Endodermal cell (in vitro differentiated cells): ENCODE measurements at regions not wholly inside any gene's neighbourhood (a gene's known extent, or its start where the extent isn't known, plus 50 kb on each side); places are given as distances from the start of the nearest gene placed in this dataset.

ENCODE experiments used
- DNase-seq: peaks from one replicate; pipeline ENCODE4 v3.0.0-alpha.2; 2017
- H3K27ac ChIP-seq: 2 replicates; pipeline ENCODE4 v1.5.1; 2013; ENCODE audit warnings: mild to moderate bottlenecking, low read depth, low read length, moderate library complexity
- H3K27me3 ChIP-seq: 2 replicates; pipeline ENCODE4 v1.6.1; 2013; ENCODE audit warnings: mild to moderate bottlenecking, low read length, moderate library complexity; ENCODE audit not compliant: insufficient read depth, control insufficient read depth, poor library complexity, severe bottlenecking
- H3K36me3 ChIP-seq: 2 replicates; pipeline ENCODE4 v1.7.0; 2013; ENCODE audit warnings: mild to moderate bottlenecking, low read length, moderate library complexity; ENCODE audit not compliant: control insufficient read depth, insufficient read depth
- H3K4me1 ChIP-seq: one replicate; pipeline ENCODE4 v1.7.0; 2013; ENCODE audit warnings: low read length; ENCODE audit not compliant: control insufficient read depth, insufficient read depth
- H3K4me3 ChIP-seq: 2 replicates; pipeline ENCODE4 v1.5.1; 2013; ENCODE audit warnings: mild to moderate bottlenecking, low read length, moderate library complexity
- H3K9ac ChIP-seq: 2 replicates; pipeline ENCODE4 v1.6.1; 2013; ENCODE audit warnings: mild to moderate bottlenecking, low read length, moderate library complexity; ENCODE audit not compliant: poor library complexity, severe bottlenecking; ENCODE audit errors: extremely low read depth
- H3K9me3 ChIP-seq: 2 replicates; pipeline ENCODE4 v1.6.1; 2013; ENCODE audit warnings: mild to moderate bottlenecking, low read length, moderate library complexity; ENCODE audit not compliant: control insufficient read depth
- H3K27ac Mint-ChIP-seq: 2 replicates; pipeline ENCODE4 v1.8.0; 2020; ENCODE audit warnings: mixed read lengths
- H3K27me3 Mint-ChIP-seq: 2 replicates; pipeline ENCODE4 v1.8.0; 2021; ENCODE audit warnings: mild to moderate bottlenecking, mixed read lengths; ENCODE audit not compliant: insufficient read depth
- H3K36me3 Mint-ChIP-seq: 2 replicates; pipeline ENCODE4 v1.8.0; 2020; ENCODE audit warnings: low read depth, mixed read lengths
- H3K4me1 Mint-ChIP-seq: 2 replicates; pipeline ENCODE4 v1.8.0; 2020; ENCODE audit warnings: mixed read lengths
- H3K4me3 Mint-ChIP-seq: 2 replicates; pipeline ENCODE4 v1.8.0; 2020; ENCODE audit warnings: mild to moderate bottlenecking, moderate library complexity, mixed read lengths
- H3K9me3 Mint-ChIP-seq: 2 replicates; pipeline ENCODE4 v1.8.0; 2020; ENCODE audit warnings: mild to moderate bottlenecking, mixed read lengths
- WGBS, 2 experiments: methylation state at CpG; one replicate each; pipeline versions ENCODE4 v1.1.5 to v1.1.7; 2013; ENCODE audit warnings: missing lambda C conversion rate in 2 of 2, mixed read lengths in 1 of 2; ENCODE audit not compliant: insufficient coverage in 1 of 2, insufficient read length in 1 of 2; 5-methylcytosine and 5-hydroxymethylcytosine counted together
- TF ChIP-seq, protein P1 (sequence below): fragments of 200-600 bp; sonication (generic); conservative IDR thresholded peaks from 2 replicates; pipeline ENCODE4 v1.5.0; 2021; ENCODE audit warnings: antibody characterized with exemption, mild to moderate bottlenecking

GRCh38 chr14:28361486-28361885, 405.1 kb upstream of the FOXG1 start:
- no peaks in the 10 kb centered on the region for H3K27me3 ChIP-seq
- no peak for DNase-seq
- H3K9me3 ChIP-seq = peaks cover 26% of the 10 kb centered on the region
- no peaks in the 10 kb centered on the region for H3K36me3 ChIP-seq
- H3K9ac ChIP-seq = no peak overlapping the region
- no peak overlapping the region for H3K27ac Mint-ChIP-seq
- TF ChIP-seq, protein P1, sequence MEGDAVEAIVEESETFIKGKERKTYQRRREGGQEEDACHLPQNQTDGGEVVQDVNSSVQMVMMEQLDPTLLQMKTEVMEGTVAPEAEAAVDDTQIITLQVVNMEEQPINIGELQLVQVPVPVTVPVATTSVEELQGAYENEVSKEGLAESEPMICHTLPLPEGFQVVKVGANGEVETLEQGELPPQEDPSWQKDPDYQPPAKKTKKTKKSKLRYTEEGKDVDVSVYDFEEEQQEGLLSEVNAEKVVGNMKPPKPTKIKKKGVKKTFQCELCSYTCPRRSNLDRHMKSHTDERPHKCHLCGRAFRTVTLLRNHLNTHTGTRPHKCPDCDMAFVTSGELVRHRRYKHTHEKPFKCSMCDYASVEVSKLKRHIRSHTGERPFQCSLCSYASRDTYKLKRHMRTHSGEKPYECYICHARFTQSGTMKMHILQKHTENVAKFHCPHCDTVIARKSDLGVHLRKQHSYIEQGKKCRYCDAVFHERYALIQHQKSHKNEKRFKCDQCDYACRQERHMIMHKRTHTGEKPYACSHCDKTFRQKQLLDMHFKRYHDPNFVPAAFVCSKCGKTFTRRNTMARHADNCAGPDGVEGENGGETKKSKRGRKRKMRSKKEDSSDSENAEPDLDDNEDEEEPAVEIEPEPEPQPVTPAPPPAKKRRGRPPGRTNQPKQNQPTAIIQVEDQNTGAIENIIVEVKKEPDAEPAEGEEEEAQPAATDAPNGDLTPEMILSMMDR = no peak
- H3K27ac ChIP-seq = no peak overlapping the region
- peaks cover 34% of the 10 kb centered on the region for H3K9me3 Mint-ChIP-seq
- H3K4me1 Mint-ChIP-seq = no peaks in the 10 kb centered on the region
- peaks cover 3% of the 10 kb centered on the region for H3K36me3 Mint-ChIP-seq
- no peak overlapping the region for H3K4me3 Mint-ChIP-seq
- no peaks in the 10 kb centered on the region for H3K27me3 Mint-ChIP-seq
- H3K4me1 ChIP-seq = no peaks in the 10 kb centered on the region
- peak overlapping the region; percentile 24 for H3K4me3 ChIP-seq
- 100% methylated on average over 1 of the region's 1 CpG; no CpG with 5 or more reads in 1 of the 2 experiments for WGBS, 2 experiments

- H3K4me3 Mint-ChIP-seq = no peak overlapping the region
- no peaks in the 10 kb centered on the region for H3K4me1 ChIP-seq
- peaks cover 3% of the 10 kb centered on the region for H3K36me3 Mint-ChIP-seq
- TF ChIP-seq, protein P1 = no peak
- no peak overlapping the region for H3K9ac ChIP-seq
- no peak overlapping the region for H3K27ac Mint-ChIP-seq
- WGBS, 2 experiments = 91 to 100% methylated on average over 4 to 5 of the region's 5 CpGs
- H3K9me3 ChIP-seq = peaks cover 25% of the 10 kb centered on the region
- no peaks in the 10 kb centered on the region for H3K4me1 Mint-ChIP-seq
- no peak overlapping the region for H3K4me3 ChIP-seq
- H3K9me3 Mint-ChIP-seq = peaks cover 34% of the 10 kb centered on the region
- no peaks in the 10 kb centered on the region for H3K27me3 ChIP-seq
- no peak overlapping the region for H3K27ac ChIP-seq
- H3K27me3 Mint-ChIP-seq = no peaks in the 10 kb centered on the region
- DNase-seq = no peak
- no peaks in the 10 kb centered on the region for H3K36me3 ChIP-seq
Measured at GRCh38 chr14:28365510-28365909, 401.1 kb upstream of the FOXG1 start.

DNA sequence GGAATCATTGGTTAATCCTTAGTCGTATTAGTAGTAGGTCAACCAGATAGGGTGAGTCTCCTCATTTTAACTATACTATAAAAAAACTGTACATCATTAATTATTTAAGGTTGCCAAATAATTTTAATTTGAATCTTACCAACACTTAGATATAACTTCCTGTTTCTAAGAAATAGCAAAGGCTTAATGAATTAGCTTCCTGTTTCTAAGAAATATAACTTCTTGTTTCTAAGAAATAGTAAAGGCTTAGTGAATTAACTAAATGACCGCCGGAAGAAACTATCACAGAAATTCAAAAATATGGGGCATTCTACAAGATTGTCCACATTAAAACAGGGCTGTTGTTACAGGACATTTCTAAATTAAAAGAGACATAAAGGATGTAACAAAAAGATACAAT, 392.9 kb upstream of the FOXG1 start:
- H3K9me3 Mint-ChIP-seq = no peaks in the 10 kb centered on the region
- no peaks in the 10 kb centered on the region for H3K4me1 Mint-ChIP-seq
- Histone ChIP-seq H3K27me3 (no peaks in the 10 kb centered on the region), H3K4me3 (no peak overlapping the region), H3K4me1 (no peaks in the 10 kb centered on the region), H3K9ac (no peak overlapping the region), H3K9me3 (no peaks in the 10 kb centered on the region), H3K27ac (no peak overlapping the region), H3K36me3 (no peaks in the 10 kb centered on the region)
- no peaks in the 10 kb centered on the region for H3K27me3 Mint-ChIP-seq
- H3K36me3 Mint-ChIP-seq = no peaks in the 10 kb centered on the region
- TF ChIP-seq, protein P1 = no peak
- H3K27ac Mint-ChIP-seq = no peak overlapping the region
- no peak for DNase-seq
- WGBS, 2 experiments = 90% methylated on average over 2 of the region's 3 CpGs; no CpG with 5 or more reads in 1 of the 2 experiments
- no peak overlapping the region for H3K4me3 Mint-ChIP-seq
